SK-N-SH (cell line): ENCODE measurements at regions not wholly inside any gene's neighbourhood (a gene's known extent, or its start where the extent isn't known, plus 50 kb on each side); places are given as distances from the start of the nearest gene placed in this dataset.

ENCODE experiments used
- CTCF ChIA-PET: fragments of 300-600, 350-600 bp; formaldehyde crosslinking; extraction: SDS; loops from one replicate; lab custom pipeline; 2021; lab: Yijun Ruan, JAX
- POLR2A ChIA-PET: fragments of 350-600 bp; sonication (Branson Sonifier 250); formaldehyde crosslinking; extraction: SDS; loops from one replicate; lab custom pipeline; 2020; ENCODE audit warnings: antibody characterized with exemption, inconsistent platforms; lab: Yijun Ruan, JAX
- DNase-seq: peaks from one replicate; pipeline ENCODE4 v3.0.0; 2012
- H2AFZ ChIP-seq: fragments of 200-600 bp; sonication (generic); 2 replicates; pipeline ENCODE4 v1.8.1; 2016; ENCODE audit warnings: antibody characterized with exemption, mild to moderate bottlenecking, low read depth
- H3F3A ChIP-seq: fragments of 200-600 bp; sonication (generic); replicated peaks from 2 replicates; pipeline ENCODE3; 2016; ENCODE audit warnings: antibody characterized with exemption, mild to moderate bottlenecking; ENCODE audit not compliant: insufficient read depth
- H3K27ac ChIP-seq, 2 experiments: fragments of 200-500 bp in 1 of 2; fragments of 200-600 bp in 1 of 2; sonication (Bioruptor generic) in 1 of 2; sonication (generic), shearing (Covaris generic) in 1 of 2; 2 replicates each; pipeline versions ENCODE4 v1.5.1 to v1.6.1; 2014 to 2016; ENCODE audit warnings: low read depth in 2 of 2, inconsistent platforms in 1 of 2, low read length in 1 of 2, mild to moderate bottlenecking in 1 of 2, mixed read lengths in 1 of 2
- H3K27me3 ChIP-seq: fragments of 200-600 bp; sonication (generic), shearing (Covaris generic); 2 replicates; pipeline ENCODE4 v1.6.1; 2016; ENCODE audit warnings: mixed run types; ENCODE audit not compliant: insufficient read depth
- H3K36me3 ChIP-seq, 2 experiments: fragments of 200-500 bp in 1 of 2; fragments of 200-600 bp in 1 of 2; sonication (Bioruptor generic) in 1 of 2; sonication (generic) in 1 of 2; replicated peaks in 1 of 2; 2 replicates each; pipeline versions ENCODE3 to v1.5.1; 2014 to 2016; ENCODE audit warnings: low read length in 1 of 2, mild to moderate bottlenecking in 1 of 2; ENCODE audit not compliant: insufficient read depth in 2 of 2, control insufficient read depth in 1 of 2
- H3K4me1 ChIP-seq, 2 experiments: fragments of 200-500 bp in 1 of 2; fragments of 200-600 bp in 1 of 2; sonication (Bioruptor generic) in 1 of 2; sonication (generic), shearing (Covaris generic) in 1 of 2; 2 replicates each; pipeline versions ENCODE4 v1.5.1 to v1.6.1; 2014 to 2016; ENCODE audit warnings: low read depth in 1 of 2, low read length in 1 of 2, mixed run types in 1 of 2; ENCODE audit not compliant: insufficient read depth in 2 of 2, control insufficient read depth in 1 of 2
- H3K4me2 ChIP-seq: fragments of 200-600 bp; sonication (generic), shearing (Covaris generic); 2 replicates; pipeline ENCODE4 v1.6.1; 2017; ENCODE audit warnings: mixed run types
- H3K4me3 ChIP-seq, 2 experiments: fragments of 200-500 bp in 1 of 2; fragments of 200-600 bp in 1 of 2; sonication (Bioruptor generic) in 1 of 2; sonication (generic), shearing (Covaris generic) in 1 of 2; 2 replicates each; pipeline versions ENCODE4 v1.5.1 to v1.8.1; 2014 to 2016; ENCODE audit warnings: low read depth in 2 of 2, inconsistent platforms in 1 of 2, low read length in 1 of 2, mild to moderate bottlenecking in 1 of 2, mixed read lengths in 1 of 2, moderate library complexity in 1 of 2
- H3K79me2 ChIP-seq: fragments of 200-600 bp; sonication (generic); 2 replicates; pipeline ENCODE4 v1.8.1; 2017; ENCODE audit warnings: mild to moderate bottlenecking; ENCODE audit not compliant: insufficient read depth
- H3K9ac ChIP-seq: fragments of 200-600 bp; sonication (generic); 2 replicates; pipeline ENCODE4 v1.6.1; 2017; ENCODE audit warnings: mixed run types
- H3K9me2 ChIP-seq: fragments of 200-600 bp; sonication (generic); 2 replicates; pipeline ENCODE4 v1.6.1; 2017; ENCODE audit warnings: mixed run types
- H3K9me3 ChIP-seq: fragments of 200-600 bp; sonication (generic); 2 replicates; pipeline ENCODE4 v1.6.1; 2017; ENCODE audit warnings: mixed run types, mild to moderate bottlenecking, moderate library complexity
- H4K20me1 ChIP-seq: fragments of 200-600 bp; sonication (generic); 2 replicates; pipeline ENCODE4 v1.6.1; 2017; ENCODE audit warnings: mild to moderate bottlenecking, mixed run types; ENCODE audit not compliant: insufficient read depth
- CHD2 ChIP-seq: fragments of 150-350 bp; IDR thresholded peaks from 2 replicates; pipeline ENCODE4 v1.6.1; 2018; ENCODE audit warnings: low read length; ENCODE audit not compliant: partially characterized antibody
- ELF1 ChIP-seq: IDR thresholded peaks from 2 replicates; pipeline ENCODE4 v1.4.0; 2012
- EP300 ChIP-seq, 2 experiments: IDR thresholded peaks; 2 replicates each; pipeline versions ENCODE4 v1.4.0 to v1.6.1; 2012; ENCODE audit warnings: borderline replicate concordance in 1 of 2, low read depth in 1 of 2, low read length in 1 of 2
- EZH2phosphoT487 ChIP-seq: fragments of 200-600 bp; sonication (generic); IDR thresholded peaks from 2 replicates; pipeline ENCODE4 v1.6.1; 2017; ENCODE audit warnings: low read depth, mixed run types, mild to moderate bottlenecking, antibody characterized with exemption, moderate library complexity, borderline replicate concordance
- FOXM1 ChIP-seq: IDR thresholded peaks from 2 replicates; pipeline ENCODE4 v1.4.0; 2012; ENCODE audit warnings: low read depth, mild to moderate bottlenecking
- MXI1 ChIP-seq: IDR thresholded peaks from 2 replicates; pipeline ENCODE4 v1.6.1; 2012; ENCODE audit warnings: mild to moderate bottlenecking, low read depth, low read length, improper control_type of control experiment
- NFIC ChIP-seq: IDR thresholded peaks from 2 replicates; pipeline ENCODE4 v1.4.0; 2012; ENCODE audit warnings: borderline replicate concordance
- NRF1 ChIP-seq: IDR thresholded peaks from 2 replicates; pipeline ENCODE4 v1.6.1; 2012; ENCODE audit warnings: low read depth, mild to moderate bottlenecking, low read length
- POLR2AphosphoS5 ChIP-seq: IDR thresholded peaks from 2 replicates; pipeline ENCODE4 v1.6.1; 2012; ENCODE audit warnings: low read depth, low read length
- SIN3A ChIP-seq: IDR thresholded peaks from 2 replicates; pipeline ENCODE4 v1.6.1; 2012; ENCODE audit warnings: low read depth, mild to moderate bottlenecking, low read length, moderate library complexity, borderline replicate concordance
- SMC3 ChIP-seq: IDR thresholded peaks from 2 replicates; pipeline ENCODE4 v1.6.1; 2012; ENCODE audit warnings: low read depth, low read length, improper control_type of control experiment
- TCF12 ChIP-seq: IDR thresholded peaks from 2 replicates; pipeline ENCODE4 v1.4.0; 2012
- TEAD4 ChIP-seq: IDR thresholded peaks from 2 replicates; pipeline ENCODE4 v1.4.0; 2012; ENCODE audit warnings: mild to moderate bottlenecking, borderline replicate concordance; ENCODE audit not compliant: insufficient read depth
- YY1 ChIP-seq: IDR thresholded peaks from 2 replicates; pipeline ENCODE4 v1.4.0; 2012; ENCODE audit warnings: low read depth, mild to moderate bottlenecking
- WGBS: methylation state at CpG from one replicate; pipeline ENCODE4 v1.1.6; 2017; ENCODE audit warnings: low lambda C conversion rate; 5-methylcytosine and 5-hydroxymethylcytosine counted together
- TF ChIP-seq, protein P1 (sequence below): IDR thresholded peaks from 2 replicates; pipeline ENCODE4; 2012
- TF ChIP-seq, protein P2 (sequence below): IDR thresholded peaks from 2 replicates; pipeline ENCODE4 v1.4.0; 2012; ENCODE audit warnings: low read depth, borderline replicate concordance
- TF ChIP-seq, protein P3 (sequence below): fragments of 150-350 bp; IDR thresholded peaks from 2 replicates; pipeline ENCODE4 v1.6.1; 2016; ENCODE audit warnings: mild to moderate bottlenecking, low read depth, low read length
- TF ChIP-seq, protein P4 (sequence below): IDR thresholded peaks from 2 replicates; pipeline ENCODE4 v1.4.0; 2012; ENCODE audit warnings: low read depth, borderline replicate concordance

GRCh38 chr17:5815396-5815795, 231.1 kb upstream of the NLRP1 start:
- Histone ChIP-seq H3K4me2 (no peak overlapping the region), H4K20me1 (no peaks in the 10 kb centered on the region), H3K27me3 (peaks cover 33% of the 10 kb centered on the region), H3K27ac (no peak overlapping the region), H3K4me3 (no peak overlapping the region), H3K9me3 (no peaks in the 10 kb centered on the region), H3K36me3 (no peaks in the 10 kb centered on the region), H3K9me2 (no peaks in the 10 kb centered on the region), H3K4me1 (no peaks in the 10 kb centered on the region), H3K9ac (no peak overlapping the region), H2AFZ (no peak overlapping the region), H3F3A (no peaks in the 10 kb centered on the region), H3K79me2 (no peaks in the 10 kb centered on the region)
- ChIA-PET CTCF (no interaction called here), POLR2A (no interaction called here)
- no peak for DNase-seq
- TF ChIP-seq EP300 (IDR thresholded peaks at IDR 0.05; ENCODE audit: borderline replicate concordance in 1 of 2, low read depth in 1 of 2, low read length in 1 of 2) (no peak), NRF1 (no peak), SIN3A (no peak), TEAD4 (no peak), MXI1 (no peak), POLR2AphosphoS5 (no peak), EZH2phosphoT487 (no peak), CHD2 (no peak), SMC3 (no peak), TCF12 (no peak), FOXM1 (no peak), ELF1 (no peak), YY1 (no peak), NFIC (no peak)
- TF ChIP-seq, protein P1, sequence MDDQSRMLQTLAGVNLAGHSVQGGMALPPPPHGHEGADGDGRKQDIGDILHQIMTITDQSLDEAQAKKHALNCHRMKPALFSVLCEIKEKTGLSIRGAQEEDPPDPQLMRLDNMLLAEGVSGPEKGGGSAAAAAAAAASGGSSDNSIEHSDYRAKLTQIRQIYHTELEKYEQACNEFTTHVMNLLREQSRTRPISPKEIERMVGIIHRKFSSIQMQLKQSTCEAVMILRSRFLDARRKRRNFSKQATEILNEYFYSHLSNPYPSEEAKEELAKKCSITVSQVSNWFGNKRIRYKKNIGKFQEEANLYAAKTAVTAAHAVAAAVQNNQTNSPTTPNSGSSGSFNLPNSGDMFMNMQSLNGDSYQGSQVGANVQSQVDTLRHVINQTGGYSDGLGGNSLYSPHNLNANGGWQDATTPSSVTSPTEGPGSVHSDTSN, result no peak
- TF ChIP-seq, protein P2, sequence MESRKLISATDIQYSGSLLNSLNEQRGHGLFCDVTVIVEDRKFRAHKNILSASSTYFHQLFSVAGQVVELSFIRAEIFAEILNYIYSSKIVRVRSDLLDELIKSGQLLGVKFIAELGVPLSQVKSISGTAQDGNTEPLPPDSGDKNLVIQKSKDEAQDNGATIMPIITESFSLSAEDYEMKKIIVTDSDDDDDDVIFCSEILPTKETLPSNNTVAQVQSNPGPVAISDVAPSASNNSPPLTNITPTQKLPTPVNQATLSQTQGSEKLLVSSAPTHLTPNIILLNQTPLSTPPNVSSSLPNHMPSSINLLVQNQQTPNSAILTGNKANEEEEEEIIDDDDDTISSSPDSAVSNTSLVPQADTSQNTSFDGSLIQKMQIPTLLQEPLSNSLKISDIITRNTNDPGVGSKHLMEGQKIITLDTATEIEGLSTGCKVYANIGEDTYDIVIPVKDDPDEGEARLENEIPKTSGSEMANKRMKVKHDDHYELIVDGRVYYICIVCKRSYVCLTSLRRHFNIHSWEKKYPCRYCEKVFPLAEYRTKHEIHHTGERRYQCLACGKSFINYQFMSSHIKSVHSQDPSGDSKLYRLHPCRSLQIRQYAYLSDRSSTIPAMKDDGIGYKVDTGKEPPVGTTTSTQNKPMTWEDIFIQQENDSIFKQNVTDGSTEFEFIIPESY, result no peak
- TF ChIP-seq, protein P3, sequence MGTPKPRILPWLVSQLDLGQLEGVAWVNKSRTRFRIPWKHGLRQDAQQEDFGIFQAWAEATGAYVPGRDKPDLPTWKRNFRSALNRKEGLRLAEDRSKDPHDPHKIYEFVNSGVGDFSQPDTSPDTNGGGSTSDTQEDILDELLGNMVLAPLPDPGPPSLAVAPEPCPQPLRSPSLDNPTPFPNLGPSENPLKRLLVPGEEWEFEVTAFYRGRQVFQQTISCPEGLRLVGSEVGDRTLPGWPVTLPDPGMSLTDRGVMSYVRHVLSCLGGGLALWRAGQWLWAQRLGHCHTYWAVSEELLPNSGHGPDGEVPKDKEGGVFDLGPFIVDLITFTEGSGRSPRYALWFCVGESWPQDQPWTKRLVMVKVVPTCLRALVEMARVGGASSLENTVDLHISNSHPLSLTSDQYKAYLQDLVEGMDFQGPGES, result no peak
- TF ChIP-seq, protein P4, sequence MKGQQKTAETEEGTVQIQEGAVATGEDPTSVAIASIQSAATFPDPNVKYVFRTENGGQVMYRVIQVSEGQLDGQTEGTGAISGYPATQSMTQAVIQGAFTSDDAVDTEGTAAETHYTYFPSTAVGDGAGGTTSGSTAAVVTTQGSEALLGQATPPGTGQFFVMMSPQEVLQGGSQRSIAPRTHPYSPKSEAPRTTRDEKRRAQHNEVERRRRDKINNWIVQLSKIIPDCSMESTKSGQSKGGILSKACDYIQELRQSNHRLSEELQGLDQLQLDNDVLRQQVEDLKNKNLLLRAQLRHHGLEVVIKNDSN, result no peak
- 24% methylated on average over 5 of the region's 5 CpGs for WGBS
